D721Med (cell line): ENCODE measurements at regions not wholly inside any gene's neighbourhood (a gene's known extent, or its start where the extent isn't known, plus 50 kb on each side); places are given as distances from the start of the nearest gene placed in this dataset.

Source experiments
- DNase-seq: peaks from one replicate; pipeline ENCODE4 v3.0.0; 2011; ENCODE audit warnings: low spot score; ENCODE audit not compliant: insufficient read length
- FAIRE-seq: peaks from 2 replicates; lab custom pipeline; 2011; peaks lifted over from hg19 to GRCh38; lab: Jason Lieb, UNC
- CTCF ChIP-seq: IDR thresholded peaks from 2 replicates; pipeline ENCODE4 v1.5.1; 2012; ENCODE audit warnings: mild to moderate bottlenecking, control low read depth; ENCODE audit not compliant: insufficient read depth; ENCODE audit errors: missing control alignments

GRCh38 chr2:122135021-122135937, 379.8 kb downstream of the TSN start:
- no peak for FAIRE-seq

GRCh38 chr2:122136056-122136455, 380.6 kb downstream of the TSN start:
- peak; percentile 25 for TF ChIP-seq CTCF
- no peak for DNase-seq
- FAIRE-seq: no peak

More at GRCh38 chr2:122135021-122135937, 379.8 kb downstream of the TSN start:
- TF ChIP-seq CTCF: no peak
- DNase-seq: no peak

GRCh38 chr2:122138561-122138960, 383.1 kb downstream of the TSN start:
- FAIRE-seq (no peak), DNase-seq (no peak)
- TF ChIP-seq CTCF: no peak

GRCh38 chr2:122139739-122140420, 384.4 kb downstream of the TSN start:
- TF ChIP-seq CTCF: no peak
- no peak for DNase-seq
- no peak for FAIRE-seq

GRCh38 chr2:122144884-122145283, 389.4 kb downstream of the TSN start:
- no peak for TF ChIP-seq CTCF
- DNase-seq: no peak
- no peak for FAIRE-seq

- DNase-seq: no peak
- peak; percentile 22 for TF ChIP-seq CTCF
- FAIRE-seq: no peak
Observed at GRCh38 chr2:122145856-122146255, 390.4 kb downstream of the TSN start.
